H1 (cell line): ENCODE measurements at regions not wholly inside any gene's neighbourhood (a gene's known extent, or its start where the extent isn't known, plus 50 kb on each side); places are given as distances from the start of the nearest gene placed in this dataset.

Source experiments
- CTCF ChIA-PET: fragments of 300-600 bp; sonication (Branson Sonifier 250); formaldehyde crosslinking; loops from one replicate; lab custom pipeline; 2021; ENCODE audit not compliant: partially characterized antibody; lab: Charles Lee
- POLR2A ChIA-PET: fragments of 300-600 bp; sonication (Branson Sonifier 250); formaldehyde crosslinking; loops from one replicate; lab custom pipeline; 2021; ENCODE audit warnings: inconsistent platforms; ENCODE audit not compliant: partially characterized antibody; lab: Charles Lee
- DNase-seq, 2 experiments: peaks; one replicate each; pipeline versions ENCODE4 v3.0.0 to v3.0.0-alpha.2; 2010 to 2022; ENCODE audit warnings: low spot score in 2 of 2, low read depth in 1 of 2, mixed read lengths in 1 of 2
- FAIRE-seq: peaks from 2 replicates; lab custom pipeline; 2011; peaks lifted over from hg19 to GRCh38; lab: Jason Lieb, UNC
- H2AFZ ChIP-seq: 2 replicates; pipeline ENCODE4 v1.8.1; 2012; ENCODE audit warnings: low read length, inconsistent platforms
- H2AK5ac ChIP-seq: 2 replicates; pipeline ENCODE4 v1.6.1; 2013; ENCODE audit warnings: low read depth, low read length
- H2BK120ac ChIP-seq: replicated peaks from 2 replicates; pipeline ENCODE3; 2013; ENCODE audit warnings: low read depth, low read length, inconsistent platforms
- H2BK12ac ChIP-seq: 2 replicates; pipeline ENCODE4 v1.6.1; 2013; ENCODE audit warnings: low read depth, low read length
- H2BK15ac ChIP-seq: 2 replicates; pipeline ENCODE4 v1.6.1; 2013; ENCODE audit warnings: low read length
- H2BK20ac ChIP-seq: 2 replicates; pipeline ENCODE4 v1.6.1; 2013; ENCODE audit warnings: low read length
- H2BK5ac ChIP-seq: 2 replicates; pipeline ENCODE4 v1.6.1; 2013; ENCODE audit warnings: low read depth, low read length
- H3K14ac ChIP-seq: 2 replicates; pipeline ENCODE4 v1.6.1; 2013; ENCODE audit warnings: inconsistent platforms; ENCODE audit not compliant: insufficient read length
- H3K18ac ChIP-seq: 2 replicates; pipeline ENCODE4 v1.6.1; 2013; ENCODE audit warnings: low read length; ENCODE audit errors: extremely low read depth
- H3K23ac ChIP-seq: 2 replicates; pipeline ENCODE4 v1.6.1; 2013; ENCODE audit warnings: inconsistent platforms; ENCODE audit not compliant: insufficient read length
- H3K23me2 ChIP-seq: 2 replicates; pipeline ENCODE4 v1.6.1; 2013; ENCODE audit warnings: low read depth, low read length
- H3K27ac ChIP-seq: 2 replicates; pipeline ENCODE4 v1.6.1; 2011; ENCODE audit warnings: low read depth, low read length, inconsistent platforms
- H3K27me3 ChIP-seq, 4 experiments: replicated peaks in 1 of 4; 1 replicate in 1 of 4; 2 replicates in 3 of 4; pipeline versions ENCODE4 v1.6.1 to v1.8.1; 2011 to 2013; ENCODE audit warnings: low read length in 3 of 4, mild to moderate bottlenecking in 3 of 4, inconsistent platforms in 2 of 4, mixed read lengths in 2 of 4, moderate library complexity in 1 of 4; ENCODE audit not compliant: control insufficient read depth in 3 of 4, insufficient read depth in 3 of 4; ENCODE audit errors: extremely low read depth in 1 of 4
- H3K36me3 ChIP-seq, 4 experiments: 2 replicates each; pipeline versions ENCODE4 v1.6.1 to v1.8.1; 2011 to 2013; ENCODE audit warnings: mild to moderate bottlenecking in 4 of 4, low read length in 3 of 4, moderate library complexity in 2 of 4, control low read depth in 1 of 4, inconsistent platforms in 1 of 4; ENCODE audit not compliant: insufficient read depth in 4 of 4, control insufficient read depth in 2 of 4
- H3K4ac ChIP-seq: replicated peaks from 2 replicates; pipeline ENCODE3; 2013; ENCODE audit warnings: low read length, low read depth, mixed read lengths, inconsistent platforms; ENCODE audit not compliant: insufficient read length
- H3K4me1 ChIP-seq, 4 experiments: replicated peaks in 1 of 4; 1 replicate in 1 of 4; 2 replicates in 3 of 4; pipeline versions ENCODE4 v1.6.1 to v1.8.1; 2011 to 2013; ENCODE audit warnings: low read length in 3 of 4, inconsistent platforms in 2 of 4, mixed read lengths in 1 of 4; ENCODE audit not compliant: insufficient read depth in 4 of 4, control insufficient read depth in 3 of 4
- H3K4me2 ChIP-seq, 2 experiments: 2 replicates each; pipeline versions ENCODE4 v1.6.1 to v1.8.1; 2011 to 2013; ENCODE audit warnings: low read depth in 2 of 2, low read length in 2 of 2, control low read depth in 1 of 2, inconsistent platforms in 1 of 2, mild to moderate bottlenecking in 1 of 2; ENCODE audit not compliant: insufficient read depth in 1 of 2
- H3K4me3 ChIP-seq, 4 experiments: fragments of 200-600, 300-600 bp in 1 of 4; sonication (generic), shearing (Covaris generic), sonication (Bioruptor Twin) in 1 of 4; 2 replicates each; pipeline versions ENCODE4 v1.5.1 to v1.8.1; 2011 to 2016; ENCODE audit warnings: low read length in 4 of 4, low read depth in 3 of 4, control low read depth in 2 of 4, inconsistent platforms in 2 of 4, mild to moderate bottlenecking in 2 of 4, mixed read lengths in 1 of 4, moderate library complexity in 1 of 4; ENCODE audit not compliant: insufficient read depth in 2 of 4; ENCODE audit errors: extremely low read depth in 1 of 4
- H3K56ac ChIP-seq: replicated peaks from 2 replicates; pipeline ENCODE3; 2013; ENCODE audit warnings: low read depth, mild to moderate bottlenecking, mixed read lengths, low read length, inconsistent platforms; ENCODE audit not compliant: insufficient read length
- H3K79me1 ChIP-seq: 2 replicates; pipeline ENCODE4 v1.6.1; 2013; ENCODE audit warnings: low read depth, low read length, control low read depth
- H3K79me2 ChIP-seq, 2 experiments: 2 replicates each; pipeline versions ENCODE4 v1.6.1 to v1.8.1; 2012 to 2013; ENCODE audit warnings: low read length in 2 of 2, mild to moderate bottlenecking in 2 of 2, inconsistent platforms in 1 of 2; ENCODE audit not compliant: insufficient read depth in 2 of 2, control insufficient read depth in 1 of 2
- H3K9ac ChIP-seq, 4 experiments: replicated peaks in 1 of 4; 1 replicate in 1 of 4; 2 replicates in 3 of 4; pipeline versions ENCODE4 v1.6.1 to v1.8.1; 2011 to 2013; ENCODE audit warnings: low read depth in 3 of 4, low read length in 3 of 4, control low read depth in 2 of 4, mild to moderate bottlenecking in 2 of 4, moderate library complexity in 2 of 4, inconsistent platforms in 1 of 4; ENCODE audit errors: extremely low read depth in 1 of 4
- H3K9me3 ChIP-seq, 2 experiments: 2 replicates each; pipeline versions ENCODE4 v1.6.1 to v1.8.1; 2012 to 2013; ENCODE audit warnings: mild to moderate bottlenecking in 2 of 2, moderate library complexity in 2 of 2, control low read depth in 1 of 2, inconsistent platforms in 1 of 2, low read depth in 1 of 2, low read length in 1 of 2, mixed read lengths in 1 of 2; ENCODE audit not compliant: insufficient read depth in 2 of 2
- H4K20me1 ChIP-seq, 2 experiments: replicated peaks in 1 of 2; 2 replicates each; pipeline versions ENCODE3 to v1.8.1; 2011 to 2013; ENCODE audit warnings: inconsistent platforms in 2 of 2, low read length in 2 of 2, mild to moderate bottlenecking in 1 of 2; ENCODE audit not compliant: insufficient read depth in 2 of 2, control insufficient read depth in 1 of 2
- H4K5ac ChIP-seq: 2 replicates; pipeline ENCODE4 v1.6.1; 2013; ENCODE audit warnings: low read length, low read depth, mixed read lengths, inconsistent platforms; ENCODE audit not compliant: insufficient read length
- H4K8ac ChIP-seq: 2 replicates; pipeline ENCODE4 v1.8.0; 2013; ENCODE audit warnings: mild to moderate bottlenecking, moderate library complexity, low read length, inconsistent platforms; ENCODE audit not compliant: insufficient read depth; ENCODE audit errors: extremely low read depth
- H4K91ac ChIP-seq: replicated peaks from 2 replicates; pipeline ENCODE3; 2013; ENCODE audit warnings: low read length, mixed read lengths, inconsistent platforms; ENCODE audit not compliant: insufficient read length
- RAD21 ChIP-seq, 2 experiments: IDR thresholded peaks in 1 of 2; conservative IDR thresholded peaks in 1 of 2; 2 replicates each; pipeline ENCODE4 v1.6.1; 2011; ENCODE audit warnings: low read depth in 2 of 2, low read length in 2 of 2, improper control_type of control experiment in 1 of 2, inconsistent platforms in 1 of 2, mild to moderate bottlenecking in 1 of 2, moderate library complexity in 1 of 2
- SRF ChIP-seq: IDR thresholded peaks from 2 replicates; pipeline ENCODE4 v1.6.1; 2011; ENCODE audit warnings: mild to moderate bottlenecking, low read depth, low read length, moderate library complexity
- TAF7 ChIP-seq: optimal IDR thresholded peaks from 2 replicates; pipeline ENCODE3; 2011; ENCODE audit warnings: low read depth, mild to moderate bottlenecking, inconsistent platforms, low read length, moderate library complexity, borderline replicate concordance
- WGBS, 2 experiments: shearing (Covaris generic) in 1 of 2; methylation state at CpG; one replicate each; pipeline versions ENCODE4 v1.1.6 to v1.1.7; 2013 to 2015; ENCODE audit warnings: low lambda C conversion rate in 2 of 2, mixed read lengths in 2 of 2, inconsistent platforms in 1 of 2, low coverage in 1 of 2, missing lambda C conversion rate in 1 of 2; ENCODE audit not compliant: insufficient replicate concordance in 2 of 2, insufficient coverage in 1 of 2, insufficient read length in 1 of 2; ENCODE audit errors: extremely low coverage in 1 of 2, missing lambda C conversion rate in 1 of 2; 5-methylcytosine and 5-hydroxymethylcytosine counted together

- H4K5ac ChIP-seq: no peak overlapping the region
- H2BK120ac ChIP-seq: no peak overlapping the region
- H3K4me2 ChIP-seq: no peak overlapping the region
- no peaks in the 10 kb centered on the region for H3K36me3 ChIP-seq
- no peaks in the 10 kb centered on the region for H3K23me2 ChIP-seq
- no peak for TF ChIP-seq SRF
- no peak for TF ChIP-seq TAF7
- no peak for TF ChIP-seq RAD21 (IDR thresholded peaks at IDR 0.05 in 1 of 2, conservative IDR thresholded peaks at IDR 0.05 in 1 of 2; ENCODE audit: low read depth in 2 of 2, low read length in 2 of 2)
- no peaks in the 10 kb centered on the region for H3K79me1 ChIP-seq
- no peaks in the 10 kb centered on the region for H3K79me2 ChIP-seq
- H3K56ac ChIP-seq: no peak overlapping the region
- no peak for FAIRE-seq
- no peak overlapping the region for H2BK5ac ChIP-seq
- H3K14ac ChIP-seq: no peak overlapping the region
- no peaks in the 10 kb centered on the region for H3K9me3 ChIP-seq
- no peak overlapping the region for H3K4me3 ChIP-seq
- CTCF ChIA-PET: interaction anchor here (0.5 to 0.7 kb wide), 2 partner anchors 10 to 169 kb away, joined by 3 to 4 read pairs; no protein-coding TSS in a partner anchor
- POLR2A ChIA-PET: no interaction called here
- H4K8ac ChIP-seq: no peak overlapping the region
- H4K91ac ChIP-seq: no peak overlapping the region
- no peak overlapping the region for H3K18ac ChIP-seq
- H3K27me3 ChIP-seq: no peaks in the 10 kb centered on the region
- H2AK5ac ChIP-seq: no peak overlapping the region
- H2BK15ac ChIP-seq: no peak overlapping the region
- no peaks in the 10 kb centered on the region for H4K20me1 ChIP-seq
- no peak overlapping the region for H2BK20ac ChIP-seq
- H3K23ac ChIP-seq: no peak overlapping the region
- 95% methylated on average over 3 of the region's 3 CpGs; no CpG with 5 or more reads in 1 of the 2 experiments for WGBS, 2 experiments
- no peak overlapping the region for H2AFZ ChIP-seq
- DNase-seq: no peak
- H3K9ac ChIP-seq: no peak overlapping the region
- no peak overlapping the region for H2BK12ac ChIP-seq
- no peak overlapping the region for H3K27ac ChIP-seq
- no peak overlapping the region for H3K4ac ChIP-seq
- no peaks in the 10 kb centered on the region for H3K4me1 ChIP-seq
Measured at GRCh38 chr1:197987294-197987693, 70.1 kb downstream of the LHX9 start.
